KMS-11 (cell line): ENCODE measurements at regions not wholly inside any gene's neighbourhood (a gene's known extent, or its start where the extent isn't known, plus 50 kb on each side); places are given as distances from the start of the nearest gene placed in this dataset.

Source experiments
- H2AFZ ChIP-seq: fragments of 200-600 bp; sonication (generic); 2 replicates; pipeline ENCODE4 v1.6.1; 2016; ENCODE audit warnings: antibody characterized with exemption, mixed run types, low read depth
- H3K27ac ChIP-seq: fragments of 200-600 bp; sonication (generic); 2 replicates; pipeline ENCODE4 v1.6.1; 2016; ENCODE audit warnings: mild to moderate bottlenecking, mixed run types
- H3K27me3 ChIP-seq: fragments of 200-600 bp; sonication (generic); 2 replicates; pipeline ENCODE4 v1.6.1; 2017; ENCODE audit warnings: mild to moderate bottlenecking, low read depth, mixed run types, moderate library complexity; ENCODE audit not compliant: insufficient read depth
- H3K36me3 ChIP-seq: fragments of 200-600 bp; sonication (generic); 2 replicates; pipeline ENCODE4 v1.6.1; 2017; ENCODE audit warnings: mild to moderate bottlenecking, mixed run types; ENCODE audit not compliant: insufficient read depth
- H3K4me1 ChIP-seq: fragments of 200-600 bp; sonication (generic); 2 replicates; pipeline ENCODE4 v1.6.1; 2016; ENCODE audit warnings: mild to moderate bottlenecking, low read depth, mixed run types; ENCODE audit not compliant: poor library complexity, severe bottlenecking
- H3K4me2 ChIP-seq: fragments of 200-600 bp; sonication (generic); 2 replicates; pipeline ENCODE4 v1.7.0; 2016; ENCODE audit warnings: mild to moderate bottlenecking, mixed run types
- H3K4me3 ChIP-seq: fragments of 200-600 bp; sonication (generic); IDR thresholded peaks from 2 replicates; pipeline ENCODE4 v1.6.1; 2017; ENCODE audit warnings: low read depth, low read length, mixed read lengths; ENCODE audit not compliant: insufficient read depth
- H3K79me2 ChIP-seq: fragments of 200-600 bp; sonication (generic); 2 replicates; pipeline ENCODE4 v1.6.1; 2016; ENCODE audit warnings: low read depth, mixed run types; ENCODE audit not compliant: insufficient read depth
- H3K9ac ChIP-seq: fragments of 200-600 bp; sonication (generic); 2 replicates; pipeline ENCODE4 v1.6.1; 2016; ENCODE audit warnings: mild to moderate bottlenecking, mixed run types
- H4K20me1 ChIP-seq: fragments of 200-600 bp; sonication (generic); 2 replicates; pipeline ENCODE4 v1.6.1; 2016; ENCODE audit warnings: mild to moderate bottlenecking, mixed run types; ENCODE audit not compliant: insufficient read depth
- TF ChIP-seq, protein P1 (sequence below): fragments of 200-600 bp; sonication (generic); conservative IDR thresholded peaks from 2 replicates; pipeline ENCODE4 v1.6.1; 2017; ENCODE audit warnings: low read depth, mild to moderate bottlenecking, antibody characterized with exemption, low read length, moderate library complexity, mixed read lengths

DNA sequence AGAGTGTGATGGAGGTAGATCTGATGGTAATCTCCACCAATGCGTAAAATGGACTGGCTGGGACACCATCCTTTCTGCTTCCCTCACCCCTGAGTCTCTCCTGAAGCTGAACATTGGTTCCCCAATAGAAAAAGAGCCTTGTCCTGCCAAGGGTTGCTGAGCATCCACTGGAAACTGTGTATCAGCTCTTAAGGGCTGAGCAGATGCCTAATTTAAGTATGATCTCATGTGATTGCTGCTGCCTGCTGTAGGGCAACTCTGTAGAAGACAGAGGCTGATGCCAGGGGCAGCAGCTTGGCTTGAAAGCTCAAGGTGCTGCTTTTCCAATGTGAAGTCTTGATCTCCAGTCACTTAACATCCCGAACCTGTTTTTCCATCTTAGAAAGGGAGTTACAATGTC is 310.3 kb upstream of the CCL2 start:
- H2AFZ ChIP-seq: no peak overlapping the region
- H3K9ac ChIP-seq: no peak overlapping the region
- no peaks in the 10 kb centered on the region for H3K27me3 ChIP-seq
- TF ChIP-seq, protein P1, sequence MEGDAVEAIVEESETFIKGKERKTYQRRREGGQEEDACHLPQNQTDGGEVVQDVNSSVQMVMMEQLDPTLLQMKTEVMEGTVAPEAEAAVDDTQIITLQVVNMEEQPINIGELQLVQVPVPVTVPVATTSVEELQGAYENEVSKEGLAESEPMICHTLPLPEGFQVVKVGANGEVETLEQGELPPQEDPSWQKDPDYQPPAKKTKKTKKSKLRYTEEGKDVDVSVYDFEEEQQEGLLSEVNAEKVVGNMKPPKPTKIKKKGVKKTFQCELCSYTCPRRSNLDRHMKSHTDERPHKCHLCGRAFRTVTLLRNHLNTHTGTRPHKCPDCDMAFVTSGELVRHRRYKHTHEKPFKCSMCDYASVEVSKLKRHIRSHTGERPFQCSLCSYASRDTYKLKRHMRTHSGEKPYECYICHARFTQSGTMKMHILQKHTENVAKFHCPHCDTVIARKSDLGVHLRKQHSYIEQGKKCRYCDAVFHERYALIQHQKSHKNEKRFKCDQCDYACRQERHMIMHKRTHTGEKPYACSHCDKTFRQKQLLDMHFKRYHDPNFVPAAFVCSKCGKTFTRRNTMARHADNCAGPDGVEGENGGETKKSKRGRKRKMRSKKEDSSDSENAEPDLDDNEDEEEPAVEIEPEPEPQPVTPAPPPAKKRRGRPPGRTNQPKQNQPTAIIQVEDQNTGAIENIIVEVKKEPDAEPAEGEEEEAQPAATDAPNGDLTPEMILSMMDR: no peak
- H4K20me1 ChIP-seq: no peaks in the 10 kb centered on the region
- no peaks in the 10 kb centered on the region for H3K79me2 ChIP-seq
- H3K4me2 ChIP-seq: no peak overlapping the region
- H3K27ac ChIP-seq: no peak overlapping the region
- no peak overlapping the region for H3K4me3 ChIP-seq
- H3K4me1 ChIP-seq: no peaks in the 10 kb centered on the region
- H3K36me3 ChIP-seq: no peaks in the 10 kb centered on the region

GRCh38 chr17:33945646-33946546 is 309.2 kb upstream of the CCL2 start:
- no peaks in the 10 kb centered on the region for H3K27me3 ChIP-seq
- no peaks in the 10 kb centered on the region for H4K20me1 ChIP-seq
- H3K79me2 ChIP-seq: no peaks in the 10 kb centered on the region
- H2AFZ ChIP-seq: no peak overlapping the region
- no peak overlapping the region for H3K27ac ChIP-seq
- no peak overlapping the region for H3K9ac ChIP-seq
- H3K4me3 ChIP-seq: no peak overlapping the region
- H3K36me3 ChIP-seq: no peaks in the 10 kb centered on the region
- TF ChIP-seq, protein P1: no peak
- H3K4me1 ChIP-seq: no peaks in the 10 kb centered on the region
- H3K4me2 ChIP-seq: no peak overlapping the region

- no peak overlapping the region for H2AFZ ChIP-seq
- H3K36me3 ChIP-seq: no peaks in the 10 kb centered on the region
- no peak overlapping the region for H3K4me2 ChIP-seq
- H3K79me2 ChIP-seq: no peaks in the 10 kb centered on the region
- no peak overlapping the region for H3K9ac ChIP-seq
- H4K20me1 ChIP-seq: no peaks in the 10 kb centered on the region
- TF ChIP-seq, protein P1: no peak
- H3K27me3 ChIP-seq: no peaks in the 10 kb centered on the region
- H3K4me3 ChIP-seq: no peak overlapping the region
- no peaks in the 10 kb centered on the region for H3K4me1 ChIP-seq
- H3K27ac ChIP-seq: no peak overlapping the region
Observed at GRCh38 chr17:33947762-33948161, 307.3 kb upstream of the CCL2 start.

- no peaks in the 10 kb centered on the region for H3K36me3 ChIP-seq
- H3K4me2 ChIP-seq: no peak overlapping the region
- no peaks in the 10 kb centered on the region for H3K27me3 ChIP-seq
- H4K20me1 ChIP-seq: no peaks in the 10 kb centered on the region
- H3K4me3 ChIP-seq: no peak overlapping the region
- H3K27ac ChIP-seq: no peak overlapping the region
- H3K9ac ChIP-seq: no peak overlapping the region
- H2AFZ ChIP-seq: no peak overlapping the region
- TF ChIP-seq, protein P1: no peak
- H3K4me1 ChIP-seq: no peaks in the 10 kb centered on the region
- H3K79me2 ChIP-seq: no peaks in the 10 kb centered on the region
Observed at GRCh38 chr17:33948309-33948708, 306.8 kb upstream of the CCL2 start.
